ENCODE measurements at regions not wholly inside any gene's neighbourhood (a gene's known extent, or its start where the extent isn't known, plus 50 kb on each side); places are given as distances from the start of the nearest gene placed in this dataset.

DNA sequence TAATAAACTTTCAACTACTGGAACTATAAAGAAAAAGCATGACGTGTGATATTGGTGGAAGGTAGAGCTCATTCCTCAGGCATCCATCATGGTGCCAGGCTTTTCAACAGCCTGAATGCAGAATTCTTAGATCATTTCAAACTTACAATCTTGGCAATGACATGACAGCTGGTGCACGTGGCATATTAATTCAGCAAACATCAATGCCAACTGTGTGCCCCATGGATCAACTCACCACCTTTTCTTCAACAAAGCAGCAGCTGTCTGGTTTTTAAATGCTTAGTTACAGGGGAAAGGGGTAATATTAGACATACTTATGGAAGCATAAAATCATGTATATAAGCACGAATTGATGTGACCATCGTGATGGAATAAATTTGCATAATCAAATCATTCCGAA lies 56.0 kb upstream of the OR13F1 start:
- no peak for DNase-seq (ENCODE audit: low read depth)
